ENCODE measurements at regions not wholly inside any gene's neighbourhood (a gene's known extent, or its start where the extent isn't known, plus 50 kb on each side); places are given as distances from the start of the nearest gene placed in this dataset.

DNA sequence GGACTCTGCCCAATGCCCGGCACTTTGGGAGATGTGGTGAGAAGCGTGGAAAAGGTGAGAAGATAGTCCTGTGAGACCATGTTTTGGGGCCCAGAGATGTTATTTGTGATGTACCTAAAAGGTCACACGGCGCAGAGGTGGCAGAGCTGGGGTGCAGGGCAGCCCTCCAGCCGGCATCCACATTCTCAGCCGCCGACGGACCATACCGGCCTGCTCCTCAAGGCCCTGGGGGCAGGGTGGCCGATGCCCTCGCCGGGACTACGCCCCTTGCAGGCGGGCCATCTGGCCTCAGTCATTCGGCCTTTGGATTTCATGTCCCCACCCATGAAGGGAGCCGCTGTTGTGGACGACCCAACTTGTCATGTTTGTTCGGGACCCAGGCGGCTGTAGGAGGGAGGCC is 131.4 kb upstream of the GSE1 start:
- no peak for TF ChIP-seq CTCF (IDR thresholded peaks at IDR 0.05; ENCODE audit: insufficient read depth, low read depth, low read length)
- no peak for TF ChIP-seq EZH2 (IDR thresholded peaks at IDR 0.05; ENCODE audit: insufficient read depth, low read length)
